Hippocampal formation (tissue), 2 donors: ENCODE measurements at regions not wholly inside any gene's neighbourhood (a gene's known extent, or its start where the extent isn't known, plus 50 kb on each side); places are given as distances from the start of the nearest gene placed in this dataset.

Experiments
- DNase-seq, 2 donors: peaks; one replicate each; lab custom pipeline; 2025; lab: John Stamatoyannopoulos, UW

GRCh38 chr2:120674246-120675170 is 61.2 kb upstream of the GLI2 start:
- no peak for DNase-seq

GRCh38 chr2:120675460-120676130 is 60.1 kb upstream of the GLI2 start:
- peak in 1 of 2 donors; percentile 24 for DNase-seq

- DNase-seq: no peak
These were observed 58.4 kb upstream of the GLI2 start for GRCh38 chr2:120677221-120677620.

- DNase-seq: no peak
These were observed 57.9 kb upstream of the GLI2 start for GRCh38 chr2:120677696-120678247.

GRCh38 chr2:120678251-120678650 is 57.4 kb upstream of the GLI2 start:
- no peak for DNase-seq

- no peak for DNase-seq
These were observed 56.7 kb upstream of the GLI2 start for GRCh38 chr2:120678926-120679325.

GRCh38 chr2:120679526-120679925 is 56.1 kb upstream of the GLI2 start:
- DNase-seq: no peak

- peak; percentile 55 to 69 for DNase-seq
These were observed 55.4 kb upstream of the GLI2 start for GRCh38 chr2:120680136-120680761.

- DNase-seq: no peak
These were observed 54.5 kb upstream of the GLI2 start for GRCh38 chr2:120681181-120681580.

GRCh38 chr2:120681696-120682288 is 53.9 kb upstream of the GLI2 start:
- no peak for DNase-seq

- no peak for DNase-seq
These were observed 53.0 kb upstream of the GLI2 start for GRCh38 chr2:120682654-120683053.

GRCh38 chr2:120683081-120683480 is 52.6 kb upstream of the GLI2 start:
- no peak for DNase-seq

- DNase-seq: no peak
These were observed 52.0 kb upstream of the GLI2 start for GRCh38 chr2:120683701-120684100.

- DNase-seq: no peak
These were observed 51.2 kb upstream of the GLI2 start for GRCh38 chr2:120684289-120685065.

- no peak for DNase-seq
These were observed 50.3 kb upstream of the GLI2 start for GRCh38 chr2:120685066-120685973.
